Tibial nerve (tissue), 4 donors: ENCODE measurements at regions not wholly inside any gene's neighbourhood (a gene's known extent, or its start where the extent isn't known, plus 50 kb on each side); places are given as distances from the start of the nearest gene placed in this dataset.

Experiments
- DNase-seq, 2 donors: peaks; one replicate each; pipeline ENCODE4 v3.0.0-alpha.2; 2019; ENCODE audit warnings: low spot score in 2 of 2
- H3K27ac ChIP-seq, 4 donors: fragments of 200-600 bp; sonication (generic) in 3 of 4; one replicate each; pipeline ENCODE4 v1.5.1; 2017 to 2019; ENCODE audit warnings: mild to moderate bottlenecking in 1 of 4
- H3K27me3 ChIP-seq, 2 donors: fragments of 200-600 bp; sonication (generic) in 1 of 2; one replicate each; pipeline versions ENCODE4 v1.5.1 to v1.6.0; 2017 to 2019
- H3K36me3 ChIP-seq, 3 donors: fragments of 200-600 bp; sonication (generic); one replicate each; pipeline ENCODE4 v1.5.1; 2018 to 2019
- H3K4me1 ChIP-seq, 4 donors: fragments of 200-600 bp; sonication (generic) in 3 of 4; one replicate each; pipeline ENCODE4 v1.5.1; 2017 to 2019
- H3K4me3 ChIP-seq, 4 donors: fragments of 200-600 bp; sonication (generic) in 3 of 4; one replicate each; pipeline ENCODE4 v1.5.1; 2017 to 2019; ENCODE audit warnings: mild to moderate bottlenecking in 1 of 4, moderate library complexity in 1 of 4
- H3K9me3 ChIP-seq, 4 donors: fragments of 200-600 bp; sonication (generic) in 3 of 4; one replicate each; pipeline ENCODE4 v1.5.1; 2017 to 2019
- EP300 ChIP-seq, 2 donors: sonication (generic); formaldehyde crosslinking; IDR thresholded peaks; one replicate each; pipeline ENCODE4 v1.6.1; 2017; ENCODE audit warnings: antibody characterized with exemption in 2 of 2, mild to moderate bottlenecking in 1 of 2
- POLR2A ChIP-seq, 2 donors: fragments of 450-650 bp; IDR thresholded peaks; one replicate each; pipeline ENCODE4 v1.6.1; 2017; ENCODE audit warnings: antibody characterized with exemption in 2 of 2, mild to moderate bottlenecking in 2 of 2, moderate library complexity in 2 of 2
- WGBS, 2 donors: methylation state at CpG; one replicate each; pipeline ENCODE4 v1.1.5; 2018; 5-methylcytosine and 5-hydroxymethylcytosine counted together
- TF ChIP-seq, protein P1 (sequence below), 5 experiments: fragments of 200-600 bp in 3 of 5; fragments of 450-650 bp in 2 of 5; sonication (generic) in 3 of 5; IDR thresholded peaks; one replicate each; pipeline ENCODE4 v1.5.1; 2016 to 2019; ENCODE audit warnings: antibody characterized with exemption in 5 of 5, mild to moderate bottlenecking in 3 of 5, moderate library complexity in 2 of 5

GRCh38 chr2:48264627-48265026 is 49.9 kb upstream of the FOXN2 start:
- Histone ChIP-seq H3K27ac (no peak overlapping the region), H3K27me3 (no peaks in the 10 kb centered on the region), H3K4me1 (no peaks in the 10 kb centered on the region), H3K9me3 (no peaks in the 10 kb centered on the region), H3K36me3 (no peaks in the 10 kb centered on the region), H3K4me3 (no peak overlapping the region)
- 96 to 100% methylated on average over 1 of the region's 1 CpG for WGBS, 2 donors
- TF ChIP-seq EP300 (IDR thresholded peaks at IDR 0.05), result no peak
- TF ChIP-seq POLR2A (IDR thresholded peaks at IDR 0.05), result no peak
- TF ChIP-seq, protein P1, sequence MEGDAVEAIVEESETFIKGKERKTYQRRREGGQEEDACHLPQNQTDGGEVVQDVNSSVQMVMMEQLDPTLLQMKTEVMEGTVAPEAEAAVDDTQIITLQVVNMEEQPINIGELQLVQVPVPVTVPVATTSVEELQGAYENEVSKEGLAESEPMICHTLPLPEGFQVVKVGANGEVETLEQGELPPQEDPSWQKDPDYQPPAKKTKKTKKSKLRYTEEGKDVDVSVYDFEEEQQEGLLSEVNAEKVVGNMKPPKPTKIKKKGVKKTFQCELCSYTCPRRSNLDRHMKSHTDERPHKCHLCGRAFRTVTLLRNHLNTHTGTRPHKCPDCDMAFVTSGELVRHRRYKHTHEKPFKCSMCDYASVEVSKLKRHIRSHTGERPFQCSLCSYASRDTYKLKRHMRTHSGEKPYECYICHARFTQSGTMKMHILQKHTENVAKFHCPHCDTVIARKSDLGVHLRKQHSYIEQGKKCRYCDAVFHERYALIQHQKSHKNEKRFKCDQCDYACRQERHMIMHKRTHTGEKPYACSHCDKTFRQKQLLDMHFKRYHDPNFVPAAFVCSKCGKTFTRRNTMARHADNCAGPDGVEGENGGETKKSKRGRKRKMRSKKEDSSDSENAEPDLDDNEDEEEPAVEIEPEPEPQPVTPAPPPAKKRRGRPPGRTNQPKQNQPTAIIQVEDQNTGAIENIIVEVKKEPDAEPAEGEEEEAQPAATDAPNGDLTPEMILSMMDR (IDR thresholded peaks at IDR 0.05), result no peak
- no peak for DNase-seq
